GM12878 (cell line): ENCODE measurements at regions not wholly inside any gene's neighbourhood (a gene's known extent, or its start where the extent isn't known, plus 50 kb on each side); places are given as distances from the start of the nearest gene placed in this dataset.
A peak's percentile ranks its signal among the peaks of the same experiment; 100 is the strongest.

Experiments used
- ATAC-seq: fragments of 200-7000 bp; cut with Tn5 transposase; 3 replicates; pipeline ENCODE4 v1.9.1; 2020; ENCODE audit warnings: mild to moderate bottlenecking, moderate library complexity
- BruUV-seq: library from RNA; stranded (reverse); fragments of 400-500 nt; replicated peaks from 2 replicates; lab custom pipeline; 2021; lab: Mats Ljungman, UMichigan
- CTCF ChIA-PET: fragments of 300-600 bp; sonication (Branson Sonifier 250); formaldehyde crosslinking; extraction: SDS; loops from one replicate; lab custom pipeline; 2021; ENCODE audit warnings: inconsistent platforms; lab: Yijun Ruan, JAX
- POLR2A ChIA-PET: fragments of 350-600 bp; formaldehyde crosslinking; extraction: SDS; loops from one replicate; lab custom pipeline; 2021; ENCODE audit warnings: inconsistent platforms; lab: Charles Lee
- RAD21 ChIA-PET: fragments of 300-600 bp; sonication (Branson Sonifier 250); formaldehyde crosslinking; loops from one replicate; lab custom pipeline; 2023; ENCODE audit warnings: antibody characterized with exemption; ENCODE audit not compliant: unreplicated experiment; lab: Charles Lee
- SMC1A ChIA-PET: fragments of 300-600 bp; sonication (Branson Sonifier 250); formaldehyde crosslinking; loops from one replicate; lab custom pipeline; 2023; ENCODE audit not compliant: unreplicated experiment, uncharacterized antibody; lab: Charles Lee
- DNase-seq: peaks from one replicate; pipeline ENCODE4 v3.0.0-alpha.2; 2011; ENCODE audit warnings: low read depth, low spot score
- FAIRE-seq: peaks from 3 replicates; lab custom pipeline; 2011; peaks lifted over from hg19 to GRCh38; lab: Jason Lieb, UNC
- H2AFZ ChIP-seq: 2 replicates; pipeline ENCODE4 v1.6.0; 2011; ENCODE audit warnings: low read depth, low read length, control low read depth; ENCODE audit not compliant: control insufficient read depth
- H3K27ac ChIP-seq: 2 replicates; pipeline ENCODE4 v1.5.1; 2011; ENCODE audit warnings: control low read depth; ENCODE audit not compliant: control insufficient read depth, insufficient read depth
- H3K27me3 ChIP-seq, 2 experiments: replicated peaks in 1 of 2; 2 replicates each; pipeline versions ENCODE4 v1.6.0 to v1.6.1; 2011; ENCODE audit warnings: low read length in 1 of 2; ENCODE audit not compliant: control insufficient read depth in 2 of 2, insufficient read depth in 2 of 2
- H3K36me3 ChIP-seq, 2 experiments: 2 replicates each; pipeline ENCODE4 v1.5.1; 2011; ENCODE audit warnings: low read length in 1 of 2; ENCODE audit not compliant: control insufficient read depth in 2 of 2, insufficient read depth in 2 of 2
- H3K4me1 ChIP-seq: 2 replicates; pipeline ENCODE4 v1.6.1; 2011; ENCODE audit warnings: mild to moderate bottlenecking, low read length, moderate library complexity, mixed read lengths; ENCODE audit not compliant: control insufficient read depth, insufficient read depth
- H3K4me2 ChIP-seq: 2 replicates; pipeline ENCODE4 v1.6.0; 2011; ENCODE audit warnings: control low read depth; ENCODE audit not compliant: control insufficient read depth, insufficient read depth
- H3K4me3 ChIP-seq: fragments of 200-600 bp; sonication (generic); 2 replicates; pipeline ENCODE4 v1.5.1; 2016
- H3K79me2 ChIP-seq: 2 replicates; pipeline ENCODE4 v1.6.0; 2011; ENCODE audit warnings: low read length; ENCODE audit not compliant: control insufficient read depth, insufficient read depth
- H3K9ac ChIP-seq: 2 replicates; pipeline ENCODE4 v1.8.0; 2011; ENCODE audit warnings: low read length, control low read depth, mixed read lengths; ENCODE audit not compliant: control insufficient read depth, insufficient read depth
- H3K9me3 ChIP-seq: replicated peaks from 3 replicates; pipeline ENCODE4 v1.5.1; 2011; ENCODE audit warnings: mild to moderate bottlenecking, low read length; ENCODE audit not compliant: control insufficient read depth, insufficient read depth
- H4K20me1 ChIP-seq: 2 replicates; pipeline ENCODE4 v1.6.0; 2011; ENCODE audit not compliant: control insufficient read depth, insufficient read depth
- ATF2 ChIP-seq: IDR thresholded peaks from 2 replicates; pipeline ENCODE4 v1.6.1; 2012; ENCODE audit warnings: low read length, inconsistent platforms
- ATF3 ChIP-seq: IDR thresholded peaks from 2 replicates; pipeline ENCODE4 v1.6.1; 2011; ENCODE audit warnings: low read depth, mild to moderate bottlenecking, low read length, moderate library complexity, borderline replicate concordance; ENCODE audit errors: extremely low read depth
- IRF3 ChIP-seq: fragments of 450-650 bp; IDR thresholded peaks from 2 replicates; pipeline ENCODE4 v1.6.1; 2014; ENCODE audit warnings: mild to moderate bottlenecking
- JUNB ChIP-seq: IDR thresholded peaks from 2 replicates; pipeline ENCODE4 v1.6.1; 2016; ENCODE audit warnings: antibody characterized with exemption, mild to moderate bottlenecking
- MEF2B ChIP-seq: fragments of 450-650 bp; IDR thresholded peaks from 2 replicates; pipeline ENCODE4 v1.6.1; 2018; ENCODE audit warnings: mild to moderate bottlenecking, moderate library complexity; ENCODE audit not compliant: partially characterized antibody, poor library complexity, severe bottlenecking
- MLLT1 ChIP-seq: fragments of 450-650 bp; IDR thresholded peaks from 2 replicates; pipeline ENCODE4 v1.6.1; 2016; ENCODE audit warnings: mild to moderate bottlenecking
- MYB ChIP-seq: fragments of 150-350 bp; IDR thresholded peaks from 2 replicates; pipeline ENCODE4 v1.6.1; 2014; ENCODE audit warnings: mild to moderate bottlenecking, low read depth, low read length, borderline replicate concordance
- NR2C2 ChIP-seq: IDR thresholded peaks from 2 replicates; pipeline ENCODE4 v1.6.1; 2011; ENCODE audit warnings: borderline replicate concordance, low read depth; ENCODE audit not compliant: control insufficient read depth, insufficient read length
- PBX3 ChIP-seq: IDR thresholded peaks from 2 replicates; pipeline ENCODE4 v1.6.1; 2011; ENCODE audit warnings: mild to moderate bottlenecking, low read depth, low read length, moderate library complexity; ENCODE audit not compliant: insufficient replicate concordance
- POLR2AphosphoS2 ChIP-seq: IDR thresholded peaks from 2 replicates; pipeline ENCODE4 v1.6.1; 2011; ENCODE audit warnings: low read depth, mild to moderate bottlenecking, low read length, improper control_type of control experiment, moderate library complexity
- RBBP5 ChIP-seq: fragments of 200-600 bp; sonication (generic); conservative IDR thresholded peaks from 2 replicates; pipeline ENCODE4 v1.6.1; 2016
- SMARCA5 ChIP-seq: fragments of 450-650 bp; IDR thresholded peaks from 2 replicates; pipeline ENCODE4 v1.6.1; 2017; ENCODE audit warnings: mild to moderate bottlenecking
- SREBF1 ChIP-seq: IDR thresholded peaks from 2 replicates; pipeline ENCODE4 v1.6.1; 2012; ENCODE audit warnings: mild to moderate bottlenecking, low read length
- STAT3 ChIP-seq: IDR thresholded peaks from 2 replicates; pipeline ENCODE4 v1.6.1; 2011; ENCODE audit warnings: low read depth, low read length, improper control_type of control experiment
- SUZ12 ChIP-seq: fragments of 200-600 bp; sonication (generic); IDR thresholded peaks from one replicate; pipeline ENCODE4 v1.6.1; 2018; ENCODE audit warnings: antibody characterized with exemption, mild to moderate bottlenecking; ENCODE audit not compliant: unreplicated experiment
- TARDBP ChIP-seq: IDR thresholded peaks from 2 replicates; pipeline ENCODE4 v1.6.1; 2016; ENCODE audit warnings: borderline replicate concordance
- USF1 ChIP-seq: IDR thresholded peaks from 2 replicates; pipeline ENCODE4 v1.6.1; 2011; ENCODE audit warnings: borderline replicate concordance, low read depth, mild to moderate bottlenecking, moderate library complexity, mixed read lengths, low read length; ENCODE audit not compliant: insufficient read depth; ENCODE audit errors: extremely low read length
- WGBS: methylation state at CpG from one replicate; pipeline ENCODE4 v1.1.6; 2016; ENCODE audit warnings: low lambda C conversion rate; ENCODE audit not compliant: insufficient replicate concordance, insufficient coverage; ENCODE audit errors: missing lambda C conversion rate; 5-methylcytosine and 5-hydroxymethylcytosine counted together
- in situ Hi-C: fragments of 300-500 bp; cut with MboI; formaldehyde crosslinking; loops from 9 replicates; pipeline ENCODE4 v1.14.3; 2018; ENCODE audit warnings: mixed read lengths
- intact Hi-C: fragments of 100-400 bp; cut with micrococcal nuclease; formaldehyde crosslinking; loops from one replicate; pipeline ENCODE4 v1.14.2; 2022; ENCODE audit not compliant: unreplicated experiment

GRCh38 chr11:70595452-70595851, 197.1 kb downstream of the CTTN start:
- TF ChIP-seq RBBP5 (no peak), TARDBP (no peak), MLLT1 (no peak), JUNB (no peak), POLR2AphosphoS2 (no peak), SUZ12 (no peak), SMARCA5 (no peak), USF1 (no peak), MEF2B (no peak), NR2C2 (no peak), STAT3 (no peak), MYB (no peak), PBX3 (no peak), SREBF1 (no peak), ATF2 (no peak), IRF3 (no peak), ATF3 (no peak)
- FAIRE-seq: no peak
- ATAC-seq: peak; percentile 74
- H3K79me2 ChIP-seq: no peaks in the 10 kb centered on the region
- WGBS: 31% methylated on average over 12 of the region's 12 CpGs
- no peaks in the 10 kb centered on the region for H3K9me3 ChIP-seq
- no peak overlapping the region for H3K4me3 ChIP-seq
- CTCF ChIA-PET: no interaction called here
- H3K27me3 ChIP-seq: no peaks in the 10 kb centered on the region; a peak in 1 of 4 replicates
- H2AFZ ChIP-seq: no peak overlapping the region
- no peak overlapping the region for H3K4me2 ChIP-seq
- H4K20me1 ChIP-seq: no peaks in the 10 kb centered on the region
- DNase-seq: no peak
- POLR2A ChIA-PET: no interaction called here
- RAD21 ChIA-PET: no interaction called here
- intact Hi-C loops (no loop called here), in situ Hi-C loops (no loop called here)
- SMC1A ChIA-PET: no interaction called here
- no peaks in the 10 kb centered on the region for H3K4me1 ChIP-seq
- no peaks in the 10 kb centered on the region for H3K36me3 ChIP-seq
- BruUV-seq: no TSS peak
- no peak overlapping the region for H3K27ac ChIP-seq
- no peak overlapping the region for H3K9ac ChIP-seq
